EH (cell line): ENCODE measurements at regions not wholly inside any gene's neighbourhood (a gene's known extent, or its start where the extent isn't known, plus 50 kb on each side); places are given as distances from the start of the nearest gene placed in this dataset.
"Not testable (repeated sequence)": the region's sequence is repeated elsewhere in the genome, so short reads cannot be mapped to it uniquely, and the experiment has no call there.

ENCODE experiments used
- DNase-seq: peaks from one replicate; pipeline ENCODE4 v3.0.0-alpha.2; 2015; ENCODE audit warnings: low read depth

DNA sequence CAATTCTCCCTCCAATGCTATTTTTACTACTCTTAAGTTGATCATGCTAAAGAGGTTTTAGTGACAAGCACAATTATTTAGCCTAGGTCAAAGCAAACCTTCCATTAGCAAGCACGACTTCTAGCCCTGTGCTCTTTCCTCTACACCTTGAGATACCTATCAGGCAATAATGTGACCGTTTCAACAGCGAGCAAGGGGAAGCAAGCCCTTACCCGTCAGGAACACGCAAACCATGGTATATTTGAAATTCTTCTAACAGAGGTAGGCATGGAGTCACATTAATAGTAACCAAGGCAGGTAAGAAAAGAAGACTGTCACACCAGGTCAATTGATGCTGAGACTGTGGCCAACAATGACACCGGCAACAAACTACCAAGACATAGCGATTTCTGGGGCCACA lies 68.9 kb upstream of the VGLL4 start:
- DNase-seq: no peak

DNA sequence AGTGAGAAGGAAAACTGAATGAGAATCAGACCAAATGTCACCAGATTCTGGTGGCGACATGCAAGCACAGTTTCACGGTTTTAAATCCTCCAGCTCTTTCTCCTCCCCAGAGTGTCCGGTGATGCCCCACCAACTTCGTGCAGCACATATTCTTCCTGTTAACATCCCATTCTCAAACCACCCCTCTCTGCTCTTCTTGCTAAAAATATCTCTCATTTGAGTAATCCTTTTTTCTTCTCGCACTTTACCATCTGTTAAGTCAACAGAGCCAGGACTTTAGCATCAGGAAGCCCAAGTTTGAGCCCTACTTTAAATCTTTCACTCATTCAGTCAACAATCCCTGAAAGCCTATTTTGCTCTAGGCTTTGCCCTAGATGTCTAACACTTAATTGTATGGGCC lies 68.2 kb upstream of the VGLL4 start:
- peak; percentile 73 for DNase-seq

DNA sequence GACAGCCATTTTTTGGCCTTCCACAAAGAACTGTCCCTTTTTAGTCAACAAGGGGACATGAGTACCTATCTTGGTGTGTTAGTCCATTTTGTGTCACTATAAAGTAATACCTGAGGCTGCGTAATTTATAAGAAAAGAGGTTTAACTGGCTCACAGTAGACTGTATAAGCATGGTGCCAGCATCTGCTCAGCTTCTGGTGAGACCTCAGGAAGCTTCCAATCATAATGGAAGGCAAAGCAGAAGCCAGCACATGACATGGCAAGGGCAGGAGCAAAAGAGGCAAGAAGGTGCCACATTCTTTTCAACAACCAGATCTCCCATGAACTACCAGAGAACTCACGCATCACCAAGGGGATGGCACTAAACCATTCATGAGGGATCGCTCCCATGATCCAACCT lies 66.1 kb upstream of the VGLL4 start:
- DNase-seq: no peak

DNA sequence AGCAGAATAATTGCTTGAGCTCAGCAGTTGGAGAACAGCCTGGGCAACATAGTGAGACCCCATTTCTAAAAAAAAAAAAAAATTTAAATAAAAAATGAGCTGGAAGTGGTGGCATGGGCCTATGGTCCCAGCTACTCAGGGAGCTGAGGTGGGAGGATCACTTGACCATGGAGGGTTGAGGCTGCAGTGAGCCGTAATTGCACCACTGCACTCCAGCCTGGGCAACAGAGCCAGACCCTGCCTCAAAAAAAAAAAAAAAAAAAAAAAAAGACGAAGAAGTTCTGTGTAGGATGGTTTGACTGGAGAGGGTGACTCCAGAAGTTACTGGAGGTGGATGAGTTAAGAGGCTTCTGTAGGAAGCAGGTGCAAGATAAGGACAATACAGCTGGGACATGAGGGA lies 63.4 kb upstream of the VGLL4 start:
- not testable (repeated sequence) for DNase-seq

DNA sequence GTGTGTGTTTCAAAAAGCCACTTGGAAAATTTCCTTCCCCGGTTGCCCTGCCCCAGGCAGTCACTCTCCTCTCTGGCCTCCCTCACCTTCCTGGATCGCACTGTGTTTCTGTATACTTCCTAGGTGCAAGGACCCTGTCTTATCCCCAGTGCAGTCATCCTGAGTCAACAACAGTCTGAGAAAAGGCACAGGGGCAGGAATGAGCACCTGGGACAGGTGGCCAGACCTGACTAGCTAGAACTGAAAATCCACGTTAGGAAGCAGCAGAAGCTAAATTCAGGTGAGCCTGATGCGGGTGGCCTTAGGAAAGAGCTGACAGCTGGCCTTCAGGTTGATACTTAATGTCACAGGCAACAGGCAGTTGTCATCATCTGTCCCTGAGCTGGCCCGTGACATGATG lies 62.9 kb upstream of the VGLL4 start:
- no peak for DNase-seq

DNA sequence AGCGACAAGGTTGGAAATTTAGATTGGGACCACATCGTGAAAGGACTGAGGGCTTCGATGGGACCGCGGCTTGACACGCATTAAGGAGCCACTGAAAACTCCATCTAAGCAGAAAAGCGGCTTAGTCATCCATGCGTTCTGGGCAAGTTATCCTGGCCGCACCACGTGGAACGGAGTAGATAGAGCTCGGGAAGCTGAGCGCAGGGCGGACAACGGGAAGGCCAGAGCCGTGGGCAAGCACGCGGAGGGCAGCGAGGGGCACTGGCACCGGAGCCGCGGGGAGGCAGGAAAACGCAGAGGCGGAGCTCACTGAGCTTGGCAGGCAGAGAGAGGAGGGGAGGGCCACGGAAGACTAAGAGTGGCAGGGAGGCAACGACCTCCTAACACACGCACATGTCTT lies 61.3 kb upstream of the VGLL4 start:
- DNase-seq: peak; percentile 87

DNA sequence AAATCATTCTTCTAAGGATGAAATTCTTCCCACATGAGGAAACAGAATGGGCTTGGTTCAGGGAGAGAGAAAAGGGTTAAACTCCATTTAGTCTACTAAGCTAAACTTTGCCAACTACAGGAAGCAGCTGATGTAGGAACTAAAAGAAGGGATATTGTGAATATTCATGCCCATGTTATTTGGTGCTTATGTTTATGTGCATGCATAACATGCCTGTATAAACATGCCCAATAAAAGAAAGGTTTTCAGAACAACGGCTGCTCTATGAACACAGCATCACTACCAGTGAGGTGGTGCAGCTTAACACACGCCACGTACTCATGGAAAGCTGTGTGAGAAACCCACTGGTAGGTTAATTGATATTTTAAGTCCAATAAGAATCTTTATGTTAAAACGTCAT lies 59.4 kb upstream of the VGLL4 start:
- DNase-seq: no peak

DNA sequence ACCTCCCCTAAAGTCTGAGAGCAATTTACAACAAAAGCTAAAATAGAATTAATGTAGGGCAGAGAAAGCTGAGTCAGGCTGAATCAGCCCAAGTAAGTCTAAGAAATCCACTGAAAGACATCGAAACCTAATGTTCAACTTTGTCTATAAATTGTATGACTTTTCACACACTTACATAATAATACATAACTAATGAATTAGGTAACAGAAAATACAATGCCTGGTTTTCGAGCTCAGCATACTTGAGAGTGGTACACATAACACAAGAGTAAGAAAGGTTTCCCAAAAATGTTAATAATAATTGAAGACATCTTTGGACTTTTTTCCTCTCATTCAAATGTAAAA lies 55.3 kb upstream of the VGLL4 start:
- DNase-seq: peak; percentile 81

DNA sequence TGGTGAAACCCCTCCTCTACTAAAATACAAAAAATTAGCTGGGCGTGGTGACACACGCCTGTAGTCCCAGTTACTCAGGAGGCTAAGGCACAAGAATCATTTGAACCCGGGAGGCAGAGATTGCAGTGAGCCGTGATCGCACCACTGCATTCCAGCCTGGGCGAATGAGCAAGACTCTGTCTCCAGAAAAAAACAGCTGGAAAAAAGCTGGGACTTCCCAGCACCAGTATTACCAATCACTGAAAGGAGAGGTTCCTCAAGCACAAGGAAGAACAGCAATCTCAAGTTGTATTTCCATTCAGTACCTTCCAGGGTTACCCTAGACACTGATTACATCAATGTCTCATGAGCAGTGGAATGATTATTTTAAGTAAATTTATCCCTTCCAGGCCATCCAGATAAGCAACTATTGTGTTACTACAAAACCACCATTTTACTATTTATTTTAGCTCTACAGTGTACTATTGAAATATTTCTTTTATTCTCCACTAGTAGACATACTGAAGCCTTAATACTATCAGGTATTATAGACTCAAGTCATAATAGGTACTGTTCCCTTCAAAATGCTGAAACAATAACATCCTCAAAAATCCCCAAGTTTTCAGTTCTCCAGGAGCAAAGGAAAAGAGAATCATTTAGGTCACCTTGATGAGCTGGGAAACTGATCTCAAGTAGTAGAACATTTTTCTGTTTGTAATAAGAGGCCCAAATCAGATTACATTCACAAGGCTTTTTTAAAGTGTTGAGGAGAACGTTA lies 54.8 kb upstream of the VGLL4 start:
- DNase-seq: no peak

DNA sequence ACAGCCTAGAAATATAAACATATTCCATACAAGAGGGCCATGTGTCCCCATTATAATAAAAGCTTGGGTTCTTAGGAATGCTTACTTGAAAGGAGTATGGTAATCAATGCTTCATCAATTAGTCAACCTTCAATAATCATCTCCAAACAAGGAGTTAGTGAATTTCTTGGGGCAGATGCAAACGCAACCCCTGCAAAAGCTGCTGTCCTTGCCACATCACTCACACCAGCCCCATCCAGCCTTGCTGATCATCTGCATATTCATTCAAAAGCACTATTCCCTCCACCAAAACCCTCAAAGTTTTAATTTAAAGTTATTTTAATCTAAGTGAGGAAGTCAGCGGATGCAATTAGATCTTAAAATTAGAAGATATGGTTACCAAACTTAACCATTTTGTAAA lies 54.0 kb upstream of the VGLL4 start:
- DNase-seq: no peak

DNA sequence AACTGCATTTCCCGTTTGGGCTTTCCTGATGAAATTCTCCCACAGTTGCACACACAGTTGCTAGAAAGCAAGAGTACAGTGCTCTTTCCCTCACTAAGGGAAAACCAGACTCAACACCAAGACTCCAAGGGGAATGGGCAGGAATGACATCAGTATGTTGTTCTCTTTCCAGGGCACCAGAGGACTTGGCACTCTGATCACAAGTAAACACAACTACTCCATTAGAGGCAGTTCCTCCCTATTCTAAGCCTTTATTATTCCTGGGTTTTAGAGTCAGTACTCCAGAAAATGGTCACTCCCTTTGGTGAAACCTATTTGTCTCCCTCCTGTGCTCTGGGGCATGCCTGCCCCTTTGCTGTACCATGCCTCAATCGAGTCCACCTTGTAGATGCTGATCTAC lies 52.3 kb upstream of the VGLL4 start:
- no peak for DNase-seq
